GM13976 (cell line): ENCODE measurements at regions not wholly inside any gene's neighbourhood (a gene's known extent, or its start where the extent isn't known, plus 50 kb on each side); places are given as distances from the start of the nearest gene placed in this dataset.
"Not testable (repeated sequence)": the region's sequence is repeated elsewhere in the genome, so short reads cannot be mapped to it uniquely, and the experiment has no call there.

Source experiments
- DNase-seq: peaks from one replicate; pipeline ENCODE4 v3.0.0; 2012; ENCODE audit warnings: low spot score
- in situ Hi-C: fragments of 300-500 bp; cut with MboI; formaldehyde crosslinking; loops from one replicate; pipeline ENCODE4 v1.12.0; 2022; ENCODE audit warnings: low sequenced_read_pairs, mixed read lengths, inconsistent platforms; ENCODE audit not compliant: unreplicated experiment
- TF ChIP-seq, protein P1 (sequence below): IDR thresholded peaks from 2 replicates; pipeline ENCODE4 v1.5.1; 2012; ENCODE audit warnings: borderline replicate concordance, mild to moderate bottlenecking; ENCODE audit not compliant: insufficient read depth; ENCODE audit errors: extremely low read depth, missing control alignments, control extremely low read depth

DNA sequence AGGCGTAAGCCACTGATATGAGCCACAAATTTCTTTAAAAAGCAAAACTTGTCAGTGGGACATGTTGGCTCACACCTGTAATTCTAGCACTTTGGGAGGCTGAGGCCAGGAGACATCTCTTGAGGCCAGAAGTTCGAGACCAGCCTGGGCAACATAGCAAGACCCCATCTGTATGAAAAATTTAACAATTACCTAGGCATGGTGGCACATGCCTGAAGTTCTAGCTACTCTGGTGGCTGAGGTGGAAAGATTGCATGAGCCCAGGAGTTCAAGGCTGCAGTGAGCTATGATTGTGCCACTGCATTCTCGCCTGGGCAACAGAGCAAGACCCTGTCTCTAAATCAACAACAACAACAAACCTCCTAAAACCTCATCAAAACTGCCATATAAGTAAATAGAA is 147.6 kb upstream of the BARHL2 start:
- TF ChIP-seq, protein P1, sequence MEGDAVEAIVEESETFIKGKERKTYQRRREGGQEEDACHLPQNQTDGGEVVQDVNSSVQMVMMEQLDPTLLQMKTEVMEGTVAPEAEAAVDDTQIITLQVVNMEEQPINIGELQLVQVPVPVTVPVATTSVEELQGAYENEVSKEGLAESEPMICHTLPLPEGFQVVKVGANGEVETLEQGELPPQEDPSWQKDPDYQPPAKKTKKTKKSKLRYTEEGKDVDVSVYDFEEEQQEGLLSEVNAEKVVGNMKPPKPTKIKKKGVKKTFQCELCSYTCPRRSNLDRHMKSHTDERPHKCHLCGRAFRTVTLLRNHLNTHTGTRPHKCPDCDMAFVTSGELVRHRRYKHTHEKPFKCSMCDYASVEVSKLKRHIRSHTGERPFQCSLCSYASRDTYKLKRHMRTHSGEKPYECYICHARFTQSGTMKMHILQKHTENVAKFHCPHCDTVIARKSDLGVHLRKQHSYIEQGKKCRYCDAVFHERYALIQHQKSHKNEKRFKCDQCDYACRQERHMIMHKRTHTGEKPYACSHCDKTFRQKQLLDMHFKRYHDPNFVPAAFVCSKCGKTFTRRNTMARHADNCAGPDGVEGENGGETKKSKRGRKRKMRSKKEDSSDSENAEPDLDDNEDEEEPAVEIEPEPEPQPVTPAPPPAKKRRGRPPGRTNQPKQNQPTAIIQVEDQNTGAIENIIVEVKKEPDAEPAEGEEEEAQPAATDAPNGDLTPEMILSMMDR, result no peak
- no peak for DNase-seq
- in situ Hi-C loops, result no loop called here

DNA sequence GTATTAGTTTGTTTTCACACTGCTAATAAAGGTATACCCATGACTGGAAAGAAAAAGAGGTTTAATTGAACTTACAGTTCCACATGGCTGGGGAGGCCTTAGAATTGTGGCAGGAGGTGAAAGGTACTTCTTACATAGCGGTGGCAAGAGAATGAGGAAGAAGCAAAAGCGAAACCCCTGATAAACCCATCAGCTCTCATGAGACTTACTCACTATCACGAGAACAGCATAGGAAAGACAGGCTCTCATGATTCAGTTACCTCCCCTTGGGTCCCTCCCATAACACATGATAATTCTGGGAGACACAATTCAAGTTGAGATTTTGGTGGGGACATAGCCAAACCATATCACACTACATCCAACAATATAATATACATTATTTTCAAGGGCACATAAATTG is 145.7 kb upstream of the BARHL2 start:
- DNase-seq, result no peak
- TF ChIP-seq, protein P1, result no peak
- in situ Hi-C loops, result no loop called here

DNA sequence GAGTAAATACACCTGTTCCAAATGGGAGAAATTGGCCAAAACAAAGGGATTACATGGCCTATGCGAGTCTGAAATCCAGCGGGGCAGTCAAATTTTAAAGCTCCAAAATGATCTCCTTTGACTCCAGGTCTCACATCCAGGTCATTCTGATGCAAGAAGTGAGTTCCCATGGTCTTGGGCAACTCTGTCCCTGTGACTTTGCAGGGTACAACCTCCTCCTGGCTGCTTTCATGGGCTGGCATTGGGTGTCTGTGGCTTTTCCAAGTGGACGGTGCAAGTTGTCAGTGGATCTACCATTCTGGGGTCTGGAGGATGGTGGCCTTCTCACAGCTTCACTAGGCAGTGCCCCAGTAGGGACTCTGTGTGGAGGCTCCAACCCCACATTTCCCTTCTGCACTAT is 144.3 kb upstream of the BARHL2 start:
- in situ Hi-C loops, DNase-seq: not testable (repeated sequence)

DNA sequence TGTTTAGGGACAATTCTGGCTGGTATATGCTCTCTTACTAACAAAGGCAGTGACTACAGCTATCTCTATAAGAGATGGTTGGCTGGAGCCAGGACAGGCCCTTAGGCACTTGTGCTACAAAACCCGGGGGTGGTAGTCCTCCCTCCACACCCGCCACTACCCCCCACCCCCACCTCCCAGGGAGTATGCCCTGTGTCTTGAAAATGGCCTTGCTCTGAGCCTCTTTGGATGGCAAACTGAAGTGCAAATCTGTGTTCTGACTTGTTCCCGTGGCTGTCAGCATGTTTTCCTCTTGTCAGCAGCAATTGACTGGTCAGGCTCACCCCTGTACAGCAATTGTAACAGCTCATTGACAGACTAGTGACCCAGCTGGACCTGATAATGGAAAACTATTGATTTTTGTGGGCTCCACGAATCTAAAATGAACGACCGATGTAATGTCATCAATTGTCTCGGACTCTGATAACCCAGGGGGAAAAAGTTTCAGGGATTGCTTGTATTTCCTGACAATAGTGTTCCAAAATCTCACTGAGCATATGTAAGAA is 139.4 kb upstream of the BARHL2 start:
- in situ Hi-C loops, result no loop called here
- DNase-seq, result no peak
- TF ChIP-seq, protein P1, result no peak

DNA sequence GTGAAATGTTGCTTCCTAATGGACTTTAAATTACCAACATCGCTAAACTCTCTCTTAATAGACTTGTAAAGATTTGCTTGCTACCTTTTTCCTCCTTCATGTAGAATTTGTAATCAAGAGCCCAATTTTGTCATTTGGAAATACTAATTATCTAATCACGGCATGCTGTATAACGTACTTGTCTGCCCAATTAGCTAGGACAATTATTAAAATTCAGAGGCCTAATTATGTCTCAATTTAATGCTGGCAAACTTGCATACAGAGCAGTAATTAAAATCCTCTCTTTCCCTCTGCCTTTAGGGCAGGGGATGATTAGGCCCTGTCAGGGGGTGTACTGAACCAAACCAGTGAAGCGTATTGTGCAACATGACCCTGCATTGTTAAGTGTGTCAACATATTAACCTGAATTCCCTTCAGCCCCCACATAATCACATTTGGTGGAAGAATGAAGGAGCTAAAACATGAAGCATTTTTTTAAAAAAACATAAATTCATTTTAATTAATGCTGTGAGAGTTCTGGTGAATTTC is 137.4 kb upstream of the BARHL2 start:
- DNase-seq, result no peak
- TF ChIP-seq, protein P1, result no peak

DNA sequence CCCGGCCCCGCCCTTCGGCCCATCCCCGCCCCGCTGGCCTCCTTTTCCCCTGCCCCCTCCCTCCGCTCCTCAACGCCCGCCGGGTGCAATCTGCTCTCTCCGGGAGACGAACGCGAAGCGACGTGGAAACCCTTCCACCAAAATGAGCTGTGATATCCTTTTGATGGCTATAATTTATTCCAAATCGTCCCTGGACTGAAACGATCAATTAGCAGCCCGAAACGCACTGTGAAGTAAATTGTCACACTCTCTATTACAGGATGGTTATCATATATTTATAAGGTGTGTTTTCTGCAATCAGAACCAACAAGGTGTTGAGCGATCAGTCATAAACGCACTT is 134.6 kb upstream of the BARHL2 start:
- DNase-seq, result no peak
- TF ChIP-seq, protein P1, result no peak

More for the DNA sequence above, 137.4 kb upstream of the BARHL2 start:
- in situ Hi-C loops, result no loop called here

DNA sequence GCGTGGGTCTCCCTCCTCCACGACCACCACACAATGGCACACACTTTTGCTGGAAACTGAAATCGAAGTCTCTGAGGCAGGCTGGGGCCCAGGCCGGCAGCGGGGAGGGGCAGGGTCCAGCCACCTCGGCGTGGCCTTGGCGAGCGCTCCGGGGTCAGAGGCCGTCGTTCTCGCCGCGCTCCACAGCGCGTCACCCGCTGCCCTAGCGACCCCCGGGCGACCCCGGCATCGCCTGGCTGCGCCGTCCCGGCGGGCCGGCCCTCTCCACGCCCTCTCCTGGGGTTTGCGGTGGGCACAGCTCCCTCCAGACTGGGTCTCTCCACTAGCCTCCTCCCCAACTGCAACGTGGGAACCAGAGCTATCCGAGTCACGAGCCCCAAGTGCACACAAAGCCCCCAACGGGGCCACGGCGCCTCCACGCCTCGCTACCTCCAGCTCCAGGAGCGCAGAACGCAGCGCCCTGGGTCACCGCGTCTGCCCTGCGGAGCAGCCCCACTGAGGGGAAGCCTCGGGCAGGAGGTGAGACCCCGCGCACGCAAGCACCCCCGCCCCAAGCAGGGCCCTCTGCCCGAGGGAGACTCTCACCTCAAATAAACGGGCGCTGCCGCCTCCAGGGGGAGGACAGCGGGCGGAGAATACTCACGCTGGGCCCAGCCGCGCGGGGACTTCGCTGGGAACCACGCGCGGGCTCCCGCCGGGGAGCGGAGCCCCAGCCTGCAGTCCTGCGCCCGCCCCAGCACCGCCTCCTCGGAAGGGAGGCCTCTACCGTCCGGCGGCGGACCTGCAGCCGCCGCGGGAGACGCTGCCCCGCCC is 134.0 kb upstream of the BARHL2 start:
- in situ Hi-C loops, result no loop called here
- peak; percentile 92 for DNase-seq
- TF ChIP-seq, protein P1, result peak; percentile 87

More for the DNA sequence above, 134.6 kb upstream of the BARHL2 start:
- in situ Hi-C loops, result no loop called here
